IMR-90 (cell line): ENCODE measurements at regions not wholly inside any gene's neighbourhood (a gene's known extent, or its start where the extent isn't known, plus 50 kb on each side); places are given as distances from the start of the nearest gene placed in this dataset.

Source experiments
- ATAC-seq: fragments of 200-7000 bp; cut with Tn5 transposase; 2 replicates; pipeline ENCODE4 v1.9.1; 2020; ENCODE audit warnings: low read depth, mild to moderate bottlenecking, moderate library complexity
- BruUV-seq: library from RNA; stranded (reverse); fragments of 400-500 nt; replicated peaks from 2 replicates; lab custom pipeline; 2021; lab: Mats Ljungman, UMichigan
- CTCF ChIA-PET: fragments of 300-600 bp; formaldehyde crosslinking; extraction: SDS; loops from one replicate; lab custom pipeline; 2021; ENCODE audit warnings: antibody characterized with exemption; lab: Yijun Ruan, JAX
- POLR2A ChIA-PET: fragments of 300-600 bp; sonication (Branson Sonifier 250); formaldehyde crosslinking; loops from one replicate; lab custom pipeline; 2022; ENCODE audit warnings: antibody characterized with exemption; ENCODE audit not compliant: unreplicated experiment; lab: Charles Lee
- DNase-seq: peaks from one replicate; pipeline ENCODE4 v3.0.0; 2013
- H2AFZ ChIP-seq: replicated peaks from 2 replicates; pipeline ENCODE3; 2013; ENCODE audit warnings: low read length, mild to moderate bottlenecking; ENCODE audit not compliant: poor library complexity
- H2AK5ac ChIP-seq: 2 replicates; pipeline ENCODE4 v1.6.1; 2013; ENCODE audit warnings: low read depth, low read length, inconsistent platforms
- H2AK9ac ChIP-seq: replicated peaks from 2 replicates; pipeline ENCODE3; 2013; ENCODE audit warnings: mild to moderate bottlenecking, low read depth, low read length, moderate library complexity; ENCODE audit not compliant: poor library complexity
- H2BK120ac ChIP-seq: 2 replicates; pipeline ENCODE4 v1.6.1; 2013; ENCODE audit warnings: low read depth, low read length, inconsistent platforms
- H2BK15ac ChIP-seq: 3 replicates; pipeline ENCODE4 v1.6.1; 2013; ENCODE audit warnings: low read depth, low read length, inconsistent platforms
- H2BK20ac ChIP-seq: 2 replicates; pipeline ENCODE4 v1.6.1; 2013; ENCODE audit warnings: low read depth, mild to moderate bottlenecking, inconsistent platforms, low read length, moderate library complexity
- H2BK5ac ChIP-seq: 2 replicates; pipeline ENCODE4 v1.6.1; 2013; ENCODE audit warnings: mild to moderate bottlenecking, low read depth, low read length, inconsistent platforms; ENCODE audit not compliant: poor library complexity, severe bottlenecking
- H3K14ac ChIP-seq: replicated peaks from 2 replicates; pipeline ENCODE4 v1.6.1; 2013; ENCODE audit warnings: low read depth, low read length, inconsistent platforms
- H3K18ac ChIP-seq: 2 replicates; pipeline ENCODE4 v1.6.1; 2013; ENCODE audit warnings: low read depth, low read length, control low read depth
- H3K23ac ChIP-seq: 2 replicates; pipeline ENCODE4 v1.6.1; 2013; ENCODE audit warnings: low read depth, low read length, inconsistent platforms
- H3K27ac ChIP-seq: 2 replicates; pipeline ENCODE4 v1.5.1; 2013; ENCODE audit warnings: mild to moderate bottlenecking, control low read depth, low read length; ENCODE audit not compliant: insufficient read depth
- H3K27me3 ChIP-seq: 2 replicates; pipeline ENCODE4 v1.6.1; 2013; ENCODE audit warnings: low read length; ENCODE audit not compliant: control insufficient read depth, insufficient read depth
- H3K36me3 ChIP-seq: 2 replicates; pipeline ENCODE4 v1.6.1; 2013; ENCODE audit warnings: low read length, mixed read lengths; ENCODE audit not compliant: control insufficient read depth, insufficient read depth
- H3K4ac ChIP-seq: 2 replicates; pipeline ENCODE4 v1.6.1; 2013; ENCODE audit warnings: low read depth, low read length, inconsistent platforms
- H3K4me1 ChIP-seq: 2 replicates; pipeline ENCODE4 v1.6.1; 2013; ENCODE audit warnings: low read length, mixed read lengths; ENCODE audit not compliant: control insufficient read depth, insufficient read depth
- H3K4me2 ChIP-seq: 2 replicates; pipeline ENCODE4 v1.6.1; 2013; ENCODE audit warnings: low read depth, mild to moderate bottlenecking, control low read depth, low read length, moderate library complexity
- H3K4me3 ChIP-seq: 2 replicates; pipeline ENCODE4 v1.5.1; 2013; ENCODE audit warnings: low read depth, mild to moderate bottlenecking, control low read depth, low read length, moderate library complexity; ENCODE audit not compliant: insufficient read depth
- H3K56ac ChIP-seq: 2 replicates; pipeline ENCODE4 v1.6.1; 2013; ENCODE audit warnings: low read length, inconsistent platforms; ENCODE audit not compliant: insufficient read depth; ENCODE audit errors: extremely low read depth
- H3K79me1 ChIP-seq, 2 experiments: 2 replicates each; pipeline ENCODE4 v1.6.1; 2013; ENCODE audit warnings: low read length in 2 of 2, inconsistent platforms in 1 of 2, low read depth in 1 of 2
- H3K9ac ChIP-seq: 2 replicates; pipeline ENCODE4 v1.6.1; 2013; ENCODE audit warnings: low read depth, low read length, control low read depth
- H3K9me1 ChIP-seq: 2 replicates; pipeline ENCODE4 v1.6.1; 2013; ENCODE audit warnings: low read length, inconsistent platforms; ENCODE audit not compliant: insufficient read depth
- H3K9me3 ChIP-seq: 2 replicates; pipeline ENCODE4 v1.6.1; 2013; ENCODE audit warnings: low read length; ENCODE audit not compliant: control insufficient read depth, insufficient read depth
- H4K20me1 ChIP-seq: 2 replicates; pipeline ENCODE4 v1.6.1; 2013; ENCODE audit warnings: low read length, inconsistent platforms; ENCODE audit not compliant: insufficient read depth
- H4K5ac ChIP-seq: 2 replicates; pipeline ENCODE4 v1.6.1; 2013; ENCODE audit warnings: mild to moderate bottlenecking, low read depth, low read length, control low read depth
- H4K8ac ChIP-seq, 2 experiments: 2 replicates each; pipeline ENCODE4 v1.6.1; 2013; ENCODE audit warnings: low read depth in 2 of 2, low read length in 2 of 2, control low read depth in 1 of 2, inconsistent platforms in 1 of 2
- H4K91ac ChIP-seq: 2 replicates; pipeline ENCODE4 v1.6.1; 2013; ENCODE audit warnings: low read depth, low read length, inconsistent platforms; ENCODE audit not compliant: insufficient read depth
- BHLHE40 ChIP-seq: fragments of 150-350 bp; IDR thresholded peaks from 2 replicates; pipeline ENCODE4 v1.6.1; 2016; ENCODE audit warnings: mild to moderate bottlenecking, low read depth, low read length
- CEBPB ChIP-seq: IDR thresholded peaks from 2 replicates; pipeline ENCODE4 v1.6.1; 2012; ENCODE audit warnings: low read depth, low read length, improper control_type of control experiment
- CHD1 ChIP-seq: IDR thresholded peaks from 2 replicates; pipeline ENCODE4 v1.6.1; 2012; ENCODE audit warnings: low read depth, low read length, improper control_type of control experiment
- CTCF ChIP-seq: conservative IDR thresholded peaks from 2 replicates; pipeline ENCODE4 v1.5.1; 2012; ENCODE audit warnings: mild to moderate bottlenecking, low read depth, low read length, improper control_type of control experiment
- ELK1 ChIP-seq: fragments of 150-350 bp; IDR thresholded peaks from 2 replicates; pipeline ENCODE4 v1.6.1; 2016; ENCODE audit warnings: low read depth, mild to moderate bottlenecking, low read length, moderate library complexity, borderline replicate concordance
- FOS ChIP-seq: fragments of 150-350 bp; IDR thresholded peaks from 2 replicates; pipeline ENCODE4 v1.6.1; 2016; ENCODE audit warnings: low read depth, low read length
- MAFK ChIP-seq: IDR thresholded peaks from 2 replicates; pipeline ENCODE4 v1.6.1; 2012; ENCODE audit warnings: low read depth, low read length, improper control_type of control experiment
- MAZ ChIP-seq: IDR thresholded peaks from 2 replicates; pipeline ENCODE4 v1.6.1; 2012; ENCODE audit warnings: low read depth, mild to moderate bottlenecking, low read length, improper control_type of control experiment, moderate library complexity, borderline replicate concordance
- MXI1 ChIP-seq: IDR thresholded peaks from 2 replicates; pipeline ENCODE4 v1.6.1; 2012; ENCODE audit warnings: low read depth, mild to moderate bottlenecking, low read length, moderate library complexity, borderline replicate concordance
- NFE2L2 ChIP-seq: fragments of 150-350 bp; IDR thresholded peaks from 2 replicates; pipeline ENCODE4 v1.6.1; 2016; ENCODE audit warnings: low read depth, mild to moderate bottlenecking, low read length
- POLR2A ChIP-seq: IDR thresholded peaks from 2 replicates; pipeline ENCODE4 v1.6.1; 2012; ENCODE audit warnings: mild to moderate bottlenecking, low read depth, low read length
- RAD21 ChIP-seq: IDR thresholded peaks from 2 replicates; pipeline ENCODE4 v1.6.1; 2012; ENCODE audit warnings: low read length, improper control_type of control experiment
- RCOR1 ChIP-seq: IDR thresholded peaks from 2 replicates; pipeline ENCODE4 v1.6.1; 2012; ENCODE audit warnings: mild to moderate bottlenecking, low read length, improper control_type of control experiment; ENCODE audit not compliant: insufficient replicate concordance
- RFX5 ChIP-seq: IDR thresholded peaks from 2 replicates; pipeline ENCODE4 v1.8.0; 2012; ENCODE audit warnings: low read depth, mild to moderate bottlenecking, low read length, moderate library complexity
- SMC3 ChIP-seq: fragments of 150-350 bp; IDR thresholded peaks from 2 replicates; pipeline ENCODE4 v1.6.1; 2016; ENCODE audit warnings: low read depth, mild to moderate bottlenecking, antibody characterized with exemption, low read length, moderate library complexity
- USF2 ChIP-seq: fragments of 150-350 bp; IDR thresholded peaks from 2 replicates; pipeline ENCODE4 v1.6.1; 2017; ENCODE audit warnings: mild to moderate bottlenecking, antibody characterized with exemption, low read length, low read depth
- WGBS, 2 experiments: methylation state at CpG; one replicate each; pipeline versions ENCODE4 v1.1.5 to v1.1.7; 2013; ENCODE audit warnings: missing lambda C conversion rate in 2 of 2; ENCODE audit not compliant: insufficient read length in 1 of 2; ENCODE audit errors: extremely low coverage in 2 of 2; 5-methylcytosine and 5-hydroxymethylcytosine counted together
- dilution Hi-C: fragments of 300-500 bp; cut with HindIII; formaldehyde crosslinking; loops from one replicate; pipeline ENCODE4 v1.14.3; 2018; ENCODE audit warnings: low sequenced_read_pairs; ENCODE audit not compliant: unreplicated experiment
- in situ Hi-C: fragments of 300-500 bp; cut with MboI; formaldehyde crosslinking; loops from 3 replicates; pipeline ENCODE4 v1.14.3; 2019; ENCODE audit warnings: low sequenced_read_pairs, inconsistent platforms, mixed read lengths
- intact Hi-C: fragments of 100-400 bp; cut with micrococcal nuclease; formaldehyde crosslinking; loops from 2 replicates; pipeline ENCODE4 v1.10.0; 2022

GRCh38 chr14:51317373-51317772 lies 77.3 kb downstream of the TMX1 start:
- Histone ChIP-seq H3K23ac (no peak overlapping the region), H4K91ac (no peak overlapping the region), H2AFZ (no peak overlapping the region), H4K5ac (no peak overlapping the region), H3K4ac (no peak overlapping the region), H2BK120ac (no peak overlapping the region), H2AK9ac (no peak overlapping the region), H3K14ac (no peak overlapping the region), H4K20me1 (no peaks in the 10 kb centered on the region), H3K9me3 (no peaks in the 10 kb centered on the region), H3K9ac (no peak overlapping the region), H3K4me2 (no peak overlapping the region), H3K27ac (no peak overlapping the region), H3K56ac (no peak overlapping the region), H3K9me1 (no peaks in the 10 kb centered on the region), H3K4me3 (no peak overlapping the region), H2BK20ac (no peak overlapping the region), H3K4me1 (peaks cover 15% of the 10 kb centered on the region), H2AK5ac (no peak overlapping the region), H2BK15ac (no peak overlapping the region), H3K18ac (no peak overlapping the region), H4K8ac (no peak overlapping the region), H3K27me3 (no peaks in the 10 kb centered on the region), H2BK5ac (no peak overlapping the region), H3K79me1 (no peaks in the 10 kb centered on the region), H3K36me3 (no peaks in the 10 kb centered on the region)
- TF ChIP-seq RCOR1 (no peak), SMC3 (no peak), USF2 (no peak), NFE2L2 (no peak), CTCF (no peak), POLR2A (no peak), MXI1 (no peak), RAD21 (no peak), CEBPB (no peak), MAZ (no peak), MAFK (no peak), RFX5 (no peak), FOS (no peak), CHD1 (no peak), BHLHE40 (no peak), ELK1 (no peak)
- DNase-seq (peak; percentile 62), ATAC-seq (no peak)
- in situ Hi-C loops, result no loop called here
- intact Hi-C loops, result no loop called here
- dilution Hi-C loops, result no loop called here
- POLR2A ChIA-PET, result no interaction called here
- CTCF ChIA-PET, result interaction anchor here (0.7 to 0.9 kb wide), 2 partner anchors 141 to 236 kb away, joined by 3 to 4 read pairs; no protein-coding TSS in a partner anchor
- WGBS, 2 experiments, result no CpG with 5 or more reads among the region's 2 CpGs
- no TSS peak for BruUV-seq
